GM12864 (cell line): ENCODE measurements at regions not wholly inside any gene's neighbourhood (a gene's known extent, or its start where the extent isn't known, plus 50 kb on each side); places are given as distances from the start of the nearest gene placed in this dataset.

Source experiments
- DNase-seq: peaks from one replicate; pipeline ENCODE4 v3.0.0-alpha.2; 2011; ENCODE audit warnings: low read depth
- H3K4me3 ChIP-seq: 2 replicates; pipeline ENCODE4 v1.5.1; 2011; ENCODE audit warnings: mild to moderate bottlenecking, low read depth, low read length, control low read depth
- CTCF ChIP-seq: IDR thresholded peaks from 2 replicates; pipeline ENCODE4 v1.5.1; 2011; ENCODE audit warnings: low read depth, mild to moderate bottlenecking, moderate library complexity, low read length, control low read depth, inconsistent platforms; ENCODE audit errors: missing control alignments

- TF ChIP-seq CTCF = no peak
- H3K4me3 ChIP-seq = no peak overlapping the region
- DNase-seq = no peak
Measured at GRCh38 chr21:26784974-26785373, 60.2 kb downstream of the ADAMTS1 start.

- no peak for TF ChIP-seq CTCF
- DNase-seq = no peak
- H3K4me3 ChIP-seq = no peak overlapping the region
Measured at GRCh38 chr21:26783466-26784195, 61.6 kb downstream of the ADAMTS1 start.

- TF ChIP-seq CTCF = no peak
- DNase-seq = no peak
- no peak overlapping the region for H3K4me3 ChIP-seq
Measured at GRCh38 chr21:26782747-26783146, 62.5 kb downstream of the ADAMTS1 start.

- TF ChIP-seq CTCF = no peak
- no peak overlapping the region for H3K4me3 ChIP-seq
- no peak for DNase-seq
Measured at GRCh38 chr21:26782331-26782730, 62.9 kb downstream of the ADAMTS1 start.

GRCh38 chr21:26781331-26781730 is 63.9 kb downstream of the ADAMTS1 start:
- H3K4me3 ChIP-seq = no peak overlapping the region
- no peak for DNase-seq
- TF ChIP-seq CTCF = no peak

GRCh38 chr21:26777166-26777565 is 68.0 kb downstream of the ADAMTS1 start:
- DNase-seq = no peak
- no peak for TF ChIP-seq CTCF

More at GRCh38 chr21:26777166-26777565, 68.0 kb downstream of the ADAMTS1 start:
- no peak overlapping the region for H3K4me3 ChIP-seq
